Liver (tissue), 3 donors: ENCODE measurements at regions not wholly inside any gene's neighbourhood (a gene's known extent, or its start where the extent isn't known, plus 50 kb on each side); places are given as distances from the start of the nearest gene placed in this dataset.

ENCODE experiments used
- HNF4G ChIP-seq: IDR thresholded peaks from 2 replicates; pipeline ENCODE4 v1.6.1; 2016; ENCODE audit warnings: antibody characterized with exemption
- RAD21 ChIP-seq, 2 donors: IDR thresholded peaks; 2 replicates each; pipeline ENCODE4 v1.6.1; 2016; ENCODE audit warnings: antibody characterized with exemption in 2 of 2, mild to moderate bottlenecking in 2 of 2
- RXRA ChIP-seq, 2 donors: IDR thresholded peaks; 2 replicates each; pipeline ENCODE4 v1.6.1; 2017 to 2018; ENCODE audit warnings: antibody characterized with exemption in 2 of 2, mild to moderate bottlenecking in 1 of 2
- TAF1 ChIP-seq: conservative IDR thresholded peaks from 2 replicates; pipeline ENCODE4 v1.6.1; 2016; ENCODE audit warnings: antibody characterized with exemption, mild to moderate bottlenecking
- YY1 ChIP-seq: IDR thresholded peaks from 2 replicates; pipeline ENCODE4 v1.6.1; 2016; ENCODE audit warnings: antibody characterized with exemption, mild to moderate bottlenecking
- TF ChIP-seq, protein P1 (sequence below): fragments of 150-350 bp; IDR thresholded peaks from 2 replicates; pipeline ENCODE4 v1.5.1; 2017; ENCODE audit warnings: improper control_type of control experiment, low read depth, low read length; ENCODE audit not compliant: missing input control
- TF ChIP-seq, protein P2 (sequence below): IDR thresholded peaks from 2 replicates; pipeline ENCODE4 v1.6.1; 2016; ENCODE audit warnings: antibody characterized with exemption
- TF ChIP-seq, protein P3 (sequence below): IDR thresholded peaks from 2 replicates; pipeline ENCODE4 v1.6.1; 2016; ENCODE audit warnings: antibody characterized with exemption
- donor health status: healthy.
- donor health status: healthy.

DNA sequence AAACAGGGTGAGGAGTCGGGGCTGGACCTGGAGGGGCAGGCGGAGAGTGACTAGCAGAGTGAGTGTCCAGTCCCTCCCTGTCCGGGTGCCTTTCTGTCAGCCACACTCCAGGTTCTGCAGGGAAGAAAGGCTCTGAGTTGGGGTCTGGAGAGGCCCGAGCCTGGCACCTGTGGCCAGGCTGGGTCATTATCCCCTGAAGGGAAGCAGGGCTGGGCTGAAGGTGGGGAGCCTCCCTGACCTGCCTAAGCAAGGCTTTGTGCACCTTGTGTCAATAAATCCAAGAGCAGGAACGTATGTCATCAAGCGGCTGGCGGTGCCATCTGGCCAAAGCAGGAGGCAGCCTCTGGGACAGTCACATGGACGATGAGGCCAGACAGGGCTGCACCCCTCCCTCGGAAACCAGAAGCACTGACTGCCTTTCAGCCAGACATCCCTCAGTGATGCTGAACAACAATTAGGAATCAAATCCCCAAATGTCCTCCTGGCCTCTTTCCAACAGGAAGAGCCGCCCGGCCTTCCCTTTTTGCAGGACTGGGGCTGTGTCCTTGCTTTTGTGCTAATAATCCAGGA lies 73.9 kb upstream of the FGF3 start:
- TF ChIP-seq, protein P1, sequence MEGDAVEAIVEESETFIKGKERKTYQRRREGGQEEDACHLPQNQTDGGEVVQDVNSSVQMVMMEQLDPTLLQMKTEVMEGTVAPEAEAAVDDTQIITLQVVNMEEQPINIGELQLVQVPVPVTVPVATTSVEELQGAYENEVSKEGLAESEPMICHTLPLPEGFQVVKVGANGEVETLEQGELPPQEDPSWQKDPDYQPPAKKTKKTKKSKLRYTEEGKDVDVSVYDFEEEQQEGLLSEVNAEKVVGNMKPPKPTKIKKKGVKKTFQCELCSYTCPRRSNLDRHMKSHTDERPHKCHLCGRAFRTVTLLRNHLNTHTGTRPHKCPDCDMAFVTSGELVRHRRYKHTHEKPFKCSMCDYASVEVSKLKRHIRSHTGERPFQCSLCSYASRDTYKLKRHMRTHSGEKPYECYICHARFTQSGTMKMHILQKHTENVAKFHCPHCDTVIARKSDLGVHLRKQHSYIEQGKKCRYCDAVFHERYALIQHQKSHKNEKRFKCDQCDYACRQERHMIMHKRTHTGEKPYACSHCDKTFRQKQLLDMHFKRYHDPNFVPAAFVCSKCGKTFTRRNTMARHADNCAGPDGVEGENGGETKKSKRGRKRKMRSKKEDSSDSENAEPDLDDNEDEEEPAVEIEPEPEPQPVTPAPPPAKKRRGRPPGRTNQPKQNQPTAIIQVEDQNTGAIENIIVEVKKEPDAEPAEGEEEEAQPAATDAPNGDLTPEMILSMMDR, result no peak
- TF ChIP-seq, protein P2, sequence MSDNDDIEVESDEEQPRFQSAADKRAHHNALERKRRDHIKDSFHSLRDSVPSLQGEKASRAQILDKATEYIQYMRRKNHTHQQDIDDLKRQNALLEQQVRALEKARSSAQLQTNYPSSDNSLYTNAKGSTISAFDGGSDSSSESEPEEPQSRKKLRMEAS, result no peak
- TF ChIP-seq, protein P3, sequence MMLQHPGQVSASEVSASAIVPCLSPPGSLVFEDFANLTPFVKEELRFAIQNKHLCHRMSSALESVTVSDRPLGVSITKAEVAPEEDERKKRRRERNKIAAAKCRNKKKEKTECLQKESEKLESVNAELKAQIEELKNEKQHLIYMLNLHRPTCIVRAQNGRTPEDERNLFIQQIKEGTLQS, result no peak
- TF ChIP-seq HNF4G (no peak), RAD21 (IDR thresholded peaks at IDR 0.05) (no peak), RXRA (IDR thresholded peaks at IDR 0.05) (peak; percentile 17 to 61), TAF1 (no peak), YY1 (no peak)
